ENCODE measurements at regions not wholly inside any gene's neighbourhood (a gene's known extent, or its start where the extent isn't known, plus 50 kb on each side); places are given as distances from the start of the nearest gene placed in this dataset.

DNA sequence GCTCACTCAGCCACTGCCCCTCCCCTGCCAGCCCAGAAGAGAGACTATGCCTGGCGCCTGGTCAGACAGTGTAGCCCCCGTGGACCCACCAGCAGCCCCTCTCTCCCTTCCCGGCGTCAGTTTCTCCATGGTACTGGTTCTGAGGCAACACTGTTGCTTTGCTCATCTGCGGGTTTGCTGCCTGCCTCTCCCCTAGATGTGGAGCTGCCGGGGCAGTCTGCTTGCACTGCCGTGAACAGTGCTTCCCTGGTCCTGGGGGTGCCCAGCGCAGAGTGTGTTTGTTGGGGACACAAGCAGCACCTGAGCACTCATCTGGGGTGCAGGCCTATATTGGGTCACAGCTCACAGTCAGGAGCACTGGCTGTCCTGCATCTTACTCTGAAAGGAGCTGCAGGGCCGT lies 309.9 kb downstream of the NDUFA10 start:
- Histone ChIP-seq H3K36me3 (ENCODE audit: control insufficient read depth in 4 of 4, insufficient read depth in 3 of 4, low read depth in 1 of 4, low read length in 3 of 4) (no peaks in the 10 kb centered on the region), H3K9ac (ENCODE audit: low read depth in 1 of 2, low read length in 2 of 2) (no peak overlapping the region), H3K27me3 (ENCODE audit: control insufficient read depth in 4 of 4, insufficient read depth in 4 of 4, low read length in 3 of 4) (peaks cover 0 to 2% (median 0%) of the 10 kb centered on the region in 4 donors), H3K4me3 (ENCODE audit: low read depth in 1 of 3, low read length in 3 of 3) (no peak overlapping the region), H3K27ac (ENCODE audit: low read depth in 1 of 2, low read length in 2 of 2) (no peak overlapping the region), H3K4me1 (ENCODE audit: control insufficient read depth in 4 of 4, insufficient read depth in 4 of 4, low read length in 3 of 4) (no peaks in the 10 kb centered on the region), H3K9me3 (ENCODE audit: control insufficient read depth in 4 of 4, low read length in 3 of 4) (peaks cover 12 to 23% (median 15%) of the 10 kb centered on the region in 4 donors)
- no peak for DNase-seq (ENCODE audit: low spot score)
- TF ChIP-seq, protein P1, sequence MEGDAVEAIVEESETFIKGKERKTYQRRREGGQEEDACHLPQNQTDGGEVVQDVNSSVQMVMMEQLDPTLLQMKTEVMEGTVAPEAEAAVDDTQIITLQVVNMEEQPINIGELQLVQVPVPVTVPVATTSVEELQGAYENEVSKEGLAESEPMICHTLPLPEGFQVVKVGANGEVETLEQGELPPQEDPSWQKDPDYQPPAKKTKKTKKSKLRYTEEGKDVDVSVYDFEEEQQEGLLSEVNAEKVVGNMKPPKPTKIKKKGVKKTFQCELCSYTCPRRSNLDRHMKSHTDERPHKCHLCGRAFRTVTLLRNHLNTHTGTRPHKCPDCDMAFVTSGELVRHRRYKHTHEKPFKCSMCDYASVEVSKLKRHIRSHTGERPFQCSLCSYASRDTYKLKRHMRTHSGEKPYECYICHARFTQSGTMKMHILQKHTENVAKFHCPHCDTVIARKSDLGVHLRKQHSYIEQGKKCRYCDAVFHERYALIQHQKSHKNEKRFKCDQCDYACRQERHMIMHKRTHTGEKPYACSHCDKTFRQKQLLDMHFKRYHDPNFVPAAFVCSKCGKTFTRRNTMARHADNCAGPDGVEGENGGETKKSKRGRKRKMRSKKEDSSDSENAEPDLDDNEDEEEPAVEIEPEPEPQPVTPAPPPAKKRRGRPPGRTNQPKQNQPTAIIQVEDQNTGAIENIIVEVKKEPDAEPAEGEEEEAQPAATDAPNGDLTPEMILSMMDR (IDR thresholded peaks at IDR 0.05; ENCODE audit: low read depth, low read length, missing input control) = no peak
- TF ChIP-seq FOXA1 (IDR thresholded peaks at IDR 0.05) = no peak
- TF ChIP-seq SP1 (IDR thresholded peaks at IDR 0.05) = no peak
- TF ChIP-seq RAD21 (IDR thresholded peaks at IDR 0.05) = no peak
- TF ChIP-seq RXRA (IDR thresholded peaks at IDR 0.05) = no peak
- no peak for TF ChIP-seq JUND (IDR thresholded peaks at IDR 0.05)
- TF ChIP-seq, protein P2, sequence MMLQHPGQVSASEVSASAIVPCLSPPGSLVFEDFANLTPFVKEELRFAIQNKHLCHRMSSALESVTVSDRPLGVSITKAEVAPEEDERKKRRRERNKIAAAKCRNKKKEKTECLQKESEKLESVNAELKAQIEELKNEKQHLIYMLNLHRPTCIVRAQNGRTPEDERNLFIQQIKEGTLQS (IDR thresholded peaks at IDR 0.05) = no peak
- no peak for TF ChIP-seq YY1 (IDR thresholded peaks at IDR 0.05)
- no peak for TF ChIP-seq EGR1 (IDR thresholded peaks at IDR 0.05; ENCODE audit: low read depth in 2 of 2)
- 85% methylated on average over 9 of the region's 9 CpGs for WGBS

DNA sequence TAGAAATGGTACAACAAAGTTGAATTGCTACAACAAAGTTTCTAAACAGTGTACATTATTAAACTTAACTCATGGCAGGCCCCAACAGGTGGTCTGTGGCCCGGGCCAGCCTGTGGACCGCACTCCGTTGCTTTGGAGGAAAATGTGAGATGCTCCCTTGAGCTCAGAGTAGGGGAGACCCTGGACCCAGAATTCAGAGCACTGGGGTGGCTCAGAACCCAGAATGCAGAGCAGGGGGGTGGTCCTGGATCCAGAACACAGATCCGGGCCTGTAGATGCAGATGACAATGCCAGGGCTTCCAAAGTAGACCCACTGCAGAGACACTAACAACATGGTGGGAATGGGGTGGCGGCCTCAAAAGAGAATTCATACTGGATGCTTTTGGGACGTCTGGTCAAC lies 311.0 kb downstream of the NDUFA10 start:
- Histone ChIP-seq H3K27me3 (ENCODE audit: control insufficient read depth in 4 of 4, insufficient read depth in 4 of 4, low read length in 3 of 4) (peaks cover 0 to 2% (median 0%) of the 10 kb centered on the region in 4 donors), H3K27ac (ENCODE audit: low read depth in 1 of 2, low read length in 2 of 2) (no peak overlapping the region), H3K9ac (ENCODE audit: low read depth in 1 of 2, low read length in 2 of 2) (no peak overlapping the region), H3K36me3 (ENCODE audit: control insufficient read depth in 4 of 4, insufficient read depth in 3 of 4, low read depth in 1 of 4, low read length in 3 of 4) (no peaks in the 10 kb centered on the region), H3K9me3 (ENCODE audit: control insufficient read depth in 4 of 4, low read length in 3 of 4) (peaks cover 12 to 23% (median 16%) of the 10 kb centered on the region in 4 donors), H3K4me3 (ENCODE audit: low read depth in 1 of 3, low read length in 3 of 3) (no peak overlapping the region), H3K4me1 (ENCODE audit: control insufficient read depth in 4 of 4, insufficient read depth in 4 of 4, low read length in 3 of 4) (no peaks in the 10 kb centered on the region)
- TF ChIP-seq NR2F2 (IDR thresholded peaks at IDR 0.05) = no peak
- no peak for TF ChIP-seq YY1 (IDR thresholded peaks at IDR 0.05)
- no peak for TF ChIP-seq JUND (IDR thresholded peaks at IDR 0.05)
- TF ChIP-seq RXRA (IDR thresholded peaks at IDR 0.05) = no peak
- TF ChIP-seq RAD21 (IDR thresholded peaks at IDR 0.05) = no peak
- TF ChIP-seq, protein P3, sequence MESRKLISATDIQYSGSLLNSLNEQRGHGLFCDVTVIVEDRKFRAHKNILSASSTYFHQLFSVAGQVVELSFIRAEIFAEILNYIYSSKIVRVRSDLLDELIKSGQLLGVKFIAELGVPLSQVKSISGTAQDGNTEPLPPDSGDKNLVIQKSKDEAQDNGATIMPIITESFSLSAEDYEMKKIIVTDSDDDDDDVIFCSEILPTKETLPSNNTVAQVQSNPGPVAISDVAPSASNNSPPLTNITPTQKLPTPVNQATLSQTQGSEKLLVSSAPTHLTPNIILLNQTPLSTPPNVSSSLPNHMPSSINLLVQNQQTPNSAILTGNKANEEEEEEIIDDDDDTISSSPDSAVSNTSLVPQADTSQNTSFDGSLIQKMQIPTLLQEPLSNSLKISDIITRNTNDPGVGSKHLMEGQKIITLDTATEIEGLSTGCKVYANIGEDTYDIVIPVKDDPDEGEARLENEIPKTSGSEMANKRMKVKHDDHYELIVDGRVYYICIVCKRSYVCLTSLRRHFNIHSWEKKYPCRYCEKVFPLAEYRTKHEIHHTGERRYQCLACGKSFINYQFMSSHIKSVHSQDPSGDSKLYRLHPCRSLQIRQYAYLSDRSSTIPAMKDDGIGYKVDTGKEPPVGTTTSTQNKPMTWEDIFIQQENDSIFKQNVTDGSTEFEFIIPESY (IDR thresholded peaks at IDR 0.05) = no peak
- no peak for TF ChIP-seq EGR1 (IDR thresholded peaks at IDR 0.05; ENCODE audit: low read depth in 2 of 2)
- no peak for TF ChIP-seq HNF4A (conservative IDR thresholded peaks at IDR 0.05)
- TF ChIP-seq, protein P4, sequence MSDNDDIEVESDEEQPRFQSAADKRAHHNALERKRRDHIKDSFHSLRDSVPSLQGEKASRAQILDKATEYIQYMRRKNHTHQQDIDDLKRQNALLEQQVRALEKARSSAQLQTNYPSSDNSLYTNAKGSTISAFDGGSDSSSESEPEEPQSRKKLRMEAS (IDR thresholded peaks at IDR 0.05) = no peak
- TF ChIP-seq SP1 (IDR thresholded peaks at IDR 0.05) = no peak
- TF ChIP-seq FOXA1 (IDR thresholded peaks at IDR 0.05) = no peak
- TF ChIP-seq GABPA (IDR thresholded peaks at IDR 0.05 in 1 of 2, conservative IDR thresholded peaks at IDR 0.05 in 1 of 2) = no peak
- no peak for TF ChIP-seq HNF4G (IDR thresholded peaks at IDR 0.05)
- TF ChIP-seq, protein P1 (IDR thresholded peaks at IDR 0.05; ENCODE audit: low read depth, low read length, missing input control) = no peak
- TF ChIP-seq, protein P2 (IDR thresholded peaks at IDR 0.05) = no peak
- WGBS = 68% methylated on average over 6 of the region's 6 CpGs
- no peak for DNase-seq (ENCODE audit: low spot score)

Data from liver (tissue), 8 donors.